H1 (cell line): ENCODE measurements at regions not wholly inside any gene's neighbourhood (a gene's known extent, or its start where the extent isn't known, plus 50 kb on each side); places are given as distances from the start of the nearest gene placed in this dataset.

ENCODE experiments used
- CHD7 ChIP-seq: fragments of 300-600 bp; sonication (generic); IDR thresholded peaks from 2 replicates; pipeline ENCODE4 v1.7.1; 2012; ENCODE audit warnings: low read length, moderate library complexity, mild to moderate bottlenecking, inconsistent platforms; ENCODE audit not compliant: insufficient replicate concordance
- KDM1A ChIP-seq: fragments of 200-600, 300-600 bp; sonication (generic); IDR thresholded peaks from 2 replicates; pipeline ENCODE4 v1.7.1; 2016; ENCODE audit warnings: mild to moderate bottlenecking, low read length, borderline replicate concordance

- TF ChIP-seq CHD7, result no peak
- TF ChIP-seq KDM1A, result no peak
- TF ChIP-seq, all 59 proteins: peak for 0
Measured at GRCh38 chr5:116872986-116873385, 298.4 kb upstream of the SEMA6A start (continued).
